Adrenal gland (tissue), 9 donors: ENCODE measurements at regions not wholly inside any gene's neighbourhood (a gene's known extent, or its start where the extent isn't known, plus 50 kb on each side); places are given as distances from the start of the nearest gene placed in this dataset.

Experiments used
- DNase-seq, 7 donors: peaks; one replicate each; pipeline ENCODE4 v3.0.0-alpha.2; 2019 to 2020
- H3K27ac ChIP-seq, 5 donors: fragments of 200-600 bp; sonication (generic) in 4 of 5; 1 replicate in 3 of 5; 2 replicates in 2 of 5; pipeline versions ENCODE4 v1.5.1 to v1.8.0; 2016 to 2020; ENCODE audit warnings: mild to moderate bottlenecking in 1 of 5
- H3K27me3 ChIP-seq: fragments of 200-600 bp; 2 replicates; pipeline ENCODE4 v1.8.0; 2021
- H3K36me3 ChIP-seq, 2 donors: fragments of 200-600 bp; replicated peaks in 1 of 2; 1 replicate in 1 of 2; 2 replicates in 1 of 2; pipeline versions ENCODE4 v1.5.1 to v1.8.0; 2018 to 2022
- H3K4me1 ChIP-seq, 2 donors: fragments of 200-600 bp; replicated peaks in 1 of 2; 1 replicate in 1 of 2; 2 replicates in 1 of 2; pipeline versions ENCODE4 v1.5.1 to v1.8.0; 2018 to 2021
- H3K4me3 ChIP-seq, 4 donors: fragments of 200-600 bp; sonication (generic) in 3 of 4; one replicate each; pipeline ENCODE4 v1.5.1; 2016 to 2018
- H3K9me3 ChIP-seq, 3 donors: fragments of 200-600 bp; sonication (generic) in 1 of 3; replicated peaks in 1 of 3; 1 replicate in 2 of 3; 2 replicates in 1 of 3; pipeline versions ENCODE4 v1.5.1 to v1.8.0; 2016 to 2021
- POLR2A ChIP-seq, 2 donors: fragments of 450-650 bp; IDR thresholded peaks; one replicate each; pipeline ENCODE4 v1.6.1; 2017; ENCODE audit warnings: antibody characterized with exemption in 2 of 2, mild to moderate bottlenecking in 2 of 2, moderate library complexity in 1 of 2
- WGBS, 4 donors: extraction: QIAGEN DNeasy Blood & Tissue Kit in 2 of 4; methylation state at CpG; one replicate each; pipeline versions ENCODE4 v1.1.5 to v1.1.7; 2013 to 2017; 5-methylcytosine and 5-hydroxymethylcytosine counted together
- intact Hi-C, 2 donors: fragments of 100-400 bp; cut with DNase I; formaldehyde crosslinking; loops; one replicate each; pipeline versions ENCODE4 v1.14.1 to v1.15.0; 2022 to 2023
- TF ChIP-seq, protein P1 (sequence below), 6 experiments: fragments of 450-650 bp in 4 of 6; fragments of 200-600 bp in 2 of 6; sonication (generic) in 1 of 6; IDR thresholded peaks; 1 replicate in 5 of 6; 2 replicates in 1 of 6; pipeline versions ENCODE4 v1.5.1 to v1.8.0; 2016 to 2021; ENCODE audit warnings: antibody characterized with exemption in 6 of 6, mild to moderate bottlenecking in 2 of 6, moderate library complexity in 1 of 6
- donor health status: healthy with polysubstance abuse.
- donor health status: Bipolar disorder and iron deficiency.
- donor health status: DM: yes; HTN: yes; CAD: no.
- donor health status: DM: no; HTN: no; CAD: no.
- donor health status: DM: no; HTN: no; CAD: no.

DNA sequence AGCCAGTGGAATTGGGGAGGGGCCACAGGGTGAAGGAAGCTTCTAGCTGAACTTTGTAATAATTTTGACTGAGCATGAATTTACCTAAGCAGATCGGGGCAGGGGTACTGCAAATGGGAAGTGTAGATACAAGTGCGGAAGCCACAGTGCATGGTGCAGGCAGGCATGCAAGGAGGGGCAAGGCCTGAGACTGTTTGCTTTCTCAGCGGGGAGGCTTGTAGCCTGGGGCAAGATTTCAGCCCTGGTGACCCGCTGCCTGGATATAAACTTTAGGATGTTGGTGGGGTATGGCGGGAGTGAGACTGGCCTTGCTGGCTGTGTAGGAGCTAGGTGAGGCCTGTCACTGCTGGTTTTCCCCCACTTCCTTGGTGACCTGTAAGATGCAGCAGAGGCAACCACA, 266.4 kb upstream of the PREP start:
- Histone ChIP-seq H3K36me3 (no peaks in the 10 kb centered on the region), H3K4me3 (no peak overlapping the region), H3K9me3 (no peaks in the 10 kb centered on the region), H3K4me1 (no peaks in the 10 kb centered on the region), H3K27ac (no peak overlapping the region), H3K27me3 (no peaks in the 10 kb centered on the region)
- TF ChIP-seq, protein P1, sequence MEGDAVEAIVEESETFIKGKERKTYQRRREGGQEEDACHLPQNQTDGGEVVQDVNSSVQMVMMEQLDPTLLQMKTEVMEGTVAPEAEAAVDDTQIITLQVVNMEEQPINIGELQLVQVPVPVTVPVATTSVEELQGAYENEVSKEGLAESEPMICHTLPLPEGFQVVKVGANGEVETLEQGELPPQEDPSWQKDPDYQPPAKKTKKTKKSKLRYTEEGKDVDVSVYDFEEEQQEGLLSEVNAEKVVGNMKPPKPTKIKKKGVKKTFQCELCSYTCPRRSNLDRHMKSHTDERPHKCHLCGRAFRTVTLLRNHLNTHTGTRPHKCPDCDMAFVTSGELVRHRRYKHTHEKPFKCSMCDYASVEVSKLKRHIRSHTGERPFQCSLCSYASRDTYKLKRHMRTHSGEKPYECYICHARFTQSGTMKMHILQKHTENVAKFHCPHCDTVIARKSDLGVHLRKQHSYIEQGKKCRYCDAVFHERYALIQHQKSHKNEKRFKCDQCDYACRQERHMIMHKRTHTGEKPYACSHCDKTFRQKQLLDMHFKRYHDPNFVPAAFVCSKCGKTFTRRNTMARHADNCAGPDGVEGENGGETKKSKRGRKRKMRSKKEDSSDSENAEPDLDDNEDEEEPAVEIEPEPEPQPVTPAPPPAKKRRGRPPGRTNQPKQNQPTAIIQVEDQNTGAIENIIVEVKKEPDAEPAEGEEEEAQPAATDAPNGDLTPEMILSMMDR (IDR thresholded peaks at IDR 0.05), result no peak
- TF ChIP-seq POLR2A (IDR thresholded peaks at IDR 0.05), result no peak
- 76 to 98% (median 90%) methylated on average over 4 to 5 of the region's 5 CpGs for WGBS, 4 donors
- DNase-seq, result no peak
- intact Hi-C loops, result no loop called here

DNA sequence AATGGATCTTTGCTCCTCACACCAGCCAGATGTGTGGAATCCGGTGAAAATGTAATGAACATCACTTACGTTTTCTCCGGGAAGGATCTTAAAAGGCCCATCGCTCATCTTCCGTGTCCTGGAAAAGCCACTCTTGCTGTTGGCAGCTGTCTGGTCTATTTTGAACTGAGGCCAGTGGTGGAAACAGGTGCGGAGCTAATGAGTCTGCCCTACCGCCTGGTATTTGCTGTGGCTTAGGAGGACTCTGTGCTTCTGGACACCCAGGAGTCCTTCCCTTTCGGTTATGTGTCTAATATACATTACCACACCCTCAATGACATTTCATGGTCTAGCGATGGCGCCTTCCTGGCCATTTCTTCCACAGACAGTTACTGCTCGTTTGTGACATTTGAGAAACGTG, 264.2 kb upstream of the PREP start:
- 77 to 91% (median 86%) methylated on average over 11 to 12 of the region's 12 CpGs for WGBS, 4 donors
- no peaks in the 10 kb centered on the region for H3K36me3 ChIP-seq
- no peaks in the 10 kb centered on the region for H3K9me3 ChIP-seq
- no peak overlapping the region for H3K27ac ChIP-seq
- no peaks in the 10 kb centered on the region for H3K4me1 ChIP-seq
- DNase-seq, result no peak
- TF ChIP-seq POLR2A (IDR thresholded peaks at IDR 0.05), result no peak
- TF ChIP-seq, protein P1 (IDR thresholded peaks at IDR 0.05), result no peak
- H3K4me3 ChIP-seq, result no peak overlapping the region
- intact Hi-C loops, result no loop called here
- H3K27me3 ChIP-seq, result no peaks in the 10 kb centered on the region

- WGBS, 4 donors, result 64 to 77% (median 67%) methylated on average over 2 of the region's 2 CpGs
- no peaks in the 10 kb centered on the region for H3K27me3 ChIP-seq
- no peak for DNase-seq
- H3K36me3 ChIP-seq, result no peaks in the 10 kb centered on the region
- H3K4me1 ChIP-seq, result no peaks in the 10 kb centered on the region
- intact Hi-C loops, result no loop called here
- no peak for TF ChIP-seq POLR2A (IDR thresholded peaks at IDR 0.05)
- TF ChIP-seq, protein P1 (IDR thresholded peaks at IDR 0.05), result no peak
- H3K4me3 ChIP-seq, result no peak overlapping the region
- no peaks in the 10 kb centered on the region for H3K9me3 ChIP-seq
- no peak overlapping the region for H3K27ac ChIP-seq
Measured at GRCh38 chr6:105664931-105665330, 262.0 kb upstream of the PREP start.

DNA sequence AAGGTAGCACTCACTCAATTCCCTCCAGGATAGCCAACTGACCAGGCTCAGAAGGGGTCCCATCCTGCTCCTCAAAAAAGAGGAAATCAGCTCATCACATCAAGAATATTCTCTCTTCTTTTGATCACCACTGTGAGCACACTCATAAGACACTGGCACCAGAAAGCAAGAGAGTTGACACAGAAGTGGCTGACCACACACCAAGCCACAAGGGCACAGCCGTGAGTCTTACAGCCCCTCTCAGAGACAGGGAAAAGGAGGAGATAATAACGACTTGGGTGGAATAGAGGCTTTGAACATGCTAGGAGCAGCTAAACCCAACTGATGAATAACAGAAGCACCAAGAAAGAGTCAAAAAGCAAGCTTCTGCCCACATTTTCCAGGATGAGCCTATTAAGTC, 249.1 kb upstream of the PREP start:
- intact Hi-C loops, result no loop called here
- Histone ChIP-seq H3K27me3 (no peaks in the 10 kb centered on the region), H3K27ac (no peak overlapping the region), H3K36me3 (no peaks in the 10 kb centered on the region), H3K4me1 (no peaks in the 10 kb centered on the region), H3K4me3 (no peak overlapping the region), H3K9me3 (no peaks in the 10 kb centered on the region)
- DNase-seq, result no peak
- TF ChIP-seq, protein P1 (IDR thresholded peaks at IDR 0.05), result no peak
- no peak for TF ChIP-seq POLR2A (IDR thresholded peaks at IDR 0.05)
- 48 to 64% (median 57%) methylated on average over 2 of the region's 2 CpGs for WGBS, 4 donors
